Jurkat, Clone E6-1 (cell line): ENCODE measurements at regions not wholly inside any gene's neighbourhood (a gene's known extent, or its start where the extent isn't known, plus 50 kb on each side); places are given as distances from the start of the nearest gene placed in this dataset.

Experiments used
- DNase-seq: peaks from one replicate; pipeline ENCODE4 v3.0.0-alpha.2; 2011; ENCODE audit warnings: low read depth, low spot score
- H3K4me3 ChIP-seq: 2 replicates; pipeline ENCODE4 v1.5.1; 2011; ENCODE audit warnings: mild to moderate bottlenecking, low read length, control low read depth, moderate library complexity

GRCh38 chr5:15069407-15069905 lies 197.9 kb upstream of the ANKH start:
- no peak overlapping the region for H3K4me3 ChIP-seq
- DNase-seq = no peak

- no peak overlapping the region for H3K4me3 ChIP-seq
Observed at GRCh38 chr5:15065091-15065490, 193.5 kb upstream of the ANKH start.

GRCh38 chr5:15064396-15064795 lies 192.8 kb upstream of the ANKH start:
- DNase-seq = no peak
- H3K4me3 ChIP-seq = no peak overlapping the region

More at GRCh38 chr5:15065091-15065490, 193.5 kb upstream of the ANKH start:
- no peak for DNase-seq

GRCh38 chr5:15056988-15057592 lies 185.5 kb upstream of the ANKH start:
- no peak for DNase-seq
- H3K4me3 ChIP-seq = no peak overlapping the region

GRCh38 chr5:15044521-15044920 lies 172.9 kb upstream of the ANKH start:
- no peak for DNase-seq
- no peak overlapping the region for H3K4me3 ChIP-seq

- DNase-seq = no peak
Observed at GRCh38 chr5:15037247-15037908, 165.8 kb upstream of the ANKH start.

GRCh38 chr5:15034379-15034778 lies 162.8 kb upstream of the ANKH start:
- no peak for DNase-seq
- H3K4me3 ChIP-seq = no peak overlapping the region

More at GRCh38 chr5:15037247-15037908, 165.8 kb upstream of the ANKH start:
- H3K4me3 ChIP-seq = no peak overlapping the region

- no peak for DNase-seq
- no peak overlapping the region for H3K4me3 ChIP-seq
Observed at GRCh38 chr5:15031180-15031579, 159.6 kb upstream of the ANKH start.

- no peak for DNase-seq
- no peak overlapping the region for H3K4me3 ChIP-seq
Observed at GRCh38 chr5:15027764-15028163, 156.2 kb upstream of the ANKH start.

- DNase-seq = no peak
- H3K4me3 ChIP-seq = no peak overlapping the region
Observed at GRCh38 chr5:15026944-15027343, 155.4 kb upstream of the ANKH start.

GRCh38 chr5:15026011-15026893 lies 154.7 kb upstream of the ANKH start:
- DNase-seq = no peak
- H3K4me3 ChIP-seq = no peak overlapping the region

GRCh38 chr5:15023846-15024245 lies 152.3 kb upstream of the ANKH start:
- H3K4me3 ChIP-seq = no peak overlapping the region
- DNase-seq = no peak

GRCh38 chr5:15023266-15023665 lies 151.7 kb upstream of the ANKH start:
- DNase-seq = no peak

GRCh38 chr5:15021266-15022046 lies 149.9 kb upstream of the ANKH start:
- DNase-seq = no peak
- H3K4me3 ChIP-seq = no peak overlapping the region

More at GRCh38 chr5:15023266-15023665, 151.7 kb upstream of the ANKH start:
- H3K4me3 ChIP-seq = no peak overlapping the region

- no peak overlapping the region for H3K4me3 ChIP-seq
- no peak for DNase-seq
Observed at GRCh38 chr5:15020736-15021135, 149.2 kb upstream of the ANKH start.

GRCh38 chr5:15014809-15015208 lies 143.2 kb upstream of the ANKH start:
- H3K4me3 ChIP-seq = no peak overlapping the region
- DNase-seq = no peak

- peak; percentile 39 for DNase-seq
- H3K4me3 ChIP-seq = no peak overlapping the region
Observed at GRCh38 chr5:15013654-15014463, 142.3 kb upstream of the ANKH start.

GRCh38 chr5:15012061-15012460 lies 140.5 kb upstream of the ANKH start:
- no peak overlapping the region for H3K4me3 ChIP-seq
- DNase-seq = no peak
